ENCODE measurements at regions not wholly inside any gene's neighbourhood (a gene's known extent, or its start where the extent isn't known, plus 50 kb on each side); places are given as distances from the start of the nearest gene placed in this dataset.

DNA sequence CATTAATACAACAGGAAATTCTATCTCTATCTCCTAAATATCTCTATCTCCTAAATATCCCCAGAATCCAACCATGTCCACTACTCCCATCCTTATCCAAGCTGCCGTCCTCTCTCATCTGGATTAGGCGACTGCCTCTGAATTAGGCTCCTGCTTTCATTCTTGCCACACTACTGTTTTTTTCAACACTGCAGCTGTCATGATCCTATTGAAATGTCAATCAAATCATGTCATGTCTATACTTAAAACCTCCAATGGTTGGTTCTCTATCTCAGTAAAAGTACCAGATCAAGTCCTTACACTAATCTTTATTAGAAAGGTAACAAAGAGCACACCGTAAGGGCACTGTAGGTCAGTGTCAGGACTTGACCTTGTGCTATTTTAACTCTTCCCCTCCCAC lies 82.0 kb upstream of the NFIA start:
- TF ChIP-seq TAF1 (IDR thresholded peaks at IDR 0.05; ENCODE audit: borderline replicate concordance, low read depth, low read length), result no peak
- TF ChIP-seq POLR2AphosphoS5 (IDR thresholded peaks at IDR 0.05; ENCODE audit: low read depth, low read length), result no peak
- no peak for TF ChIP-seq POLR2A (IDR thresholded peaks at IDR 0.05; ENCODE audit: low read depth, low read length)
- no peak for FAIRE-seq
- DNase-seq (ENCODE audit: insufficient read length), result no peak

DNA sequence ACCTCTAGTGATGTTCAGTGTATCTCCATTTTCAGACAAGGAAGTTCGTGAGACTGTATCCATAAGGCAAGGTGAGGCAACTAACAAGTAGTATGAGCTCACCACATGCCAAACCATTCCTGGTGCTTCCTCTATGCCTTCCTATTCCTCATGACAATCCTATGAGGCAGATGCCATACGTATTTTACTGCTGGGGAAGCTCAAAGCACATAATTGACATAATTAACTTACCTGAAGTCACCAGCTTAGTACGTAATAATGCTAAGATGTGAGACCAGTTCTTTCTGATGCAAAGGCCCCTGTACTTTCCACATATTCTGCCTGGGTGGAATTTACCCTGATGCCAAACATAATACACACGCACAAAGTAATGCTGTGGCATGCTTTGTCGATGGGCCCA lies 83.6 kb upstream of the NFIA start:
- FAIRE-seq (no peak), DNase-seq (ENCODE audit: insufficient read length) (no peak)
- TF ChIP-seq TAF1 (IDR thresholded peaks at IDR 0.05; ENCODE audit: borderline replicate concordance, low read depth, low read length) (no peak), POLR2AphosphoS5 (IDR thresholded peaks at IDR 0.05; ENCODE audit: low read depth, low read length) (no peak), POLR2A (IDR thresholded peaks at IDR 0.05; ENCODE audit: low read depth, low read length) (no peak)

DNA sequence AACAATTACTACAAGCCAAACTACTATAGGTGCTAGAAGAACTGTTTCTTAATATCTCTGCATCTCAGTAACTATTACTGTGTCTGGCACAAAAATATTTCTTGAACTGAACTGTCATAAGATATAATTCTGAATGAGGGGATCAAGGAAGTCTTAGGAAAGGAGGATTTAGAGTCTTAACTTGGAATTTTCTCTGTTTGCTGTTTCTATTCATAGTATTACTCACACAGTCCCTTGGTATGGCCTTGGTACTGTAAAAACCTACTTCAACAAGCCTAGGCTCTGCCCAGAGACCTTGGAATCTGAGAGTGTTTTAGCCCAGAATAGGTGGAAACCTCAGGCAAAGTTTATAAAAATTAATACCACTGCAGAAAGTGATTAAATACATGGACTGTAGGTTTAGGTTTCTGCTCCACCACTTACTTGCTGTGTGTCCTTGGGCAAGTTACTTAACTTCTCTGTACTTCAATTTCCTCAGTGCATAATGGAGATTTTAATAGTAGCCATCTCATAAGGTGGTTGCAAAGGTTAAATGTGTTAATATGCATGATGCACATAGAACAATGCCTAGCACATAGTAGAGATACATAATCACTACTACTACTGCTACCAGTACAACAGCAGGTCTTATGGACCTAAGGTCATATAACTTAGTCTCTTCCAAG lies 87.4 kb upstream of the NFIA start:
- FAIRE-seq, result no peak
- DNase-seq (ENCODE audit: insufficient read length), result no peak
- TF ChIP-seq POLR2AphosphoS5 (IDR thresholded peaks at IDR 0.05; ENCODE audit: low read depth, low read length), result no peak
- TF ChIP-seq POLR2A (IDR thresholded peaks at IDR 0.05; ENCODE audit: low read depth, low read length), result no peak
- no peak for TF ChIP-seq TAF1 (IDR thresholded peaks at IDR 0.05; ENCODE audit: borderline replicate concordance, low read depth, low read length)

DNA sequence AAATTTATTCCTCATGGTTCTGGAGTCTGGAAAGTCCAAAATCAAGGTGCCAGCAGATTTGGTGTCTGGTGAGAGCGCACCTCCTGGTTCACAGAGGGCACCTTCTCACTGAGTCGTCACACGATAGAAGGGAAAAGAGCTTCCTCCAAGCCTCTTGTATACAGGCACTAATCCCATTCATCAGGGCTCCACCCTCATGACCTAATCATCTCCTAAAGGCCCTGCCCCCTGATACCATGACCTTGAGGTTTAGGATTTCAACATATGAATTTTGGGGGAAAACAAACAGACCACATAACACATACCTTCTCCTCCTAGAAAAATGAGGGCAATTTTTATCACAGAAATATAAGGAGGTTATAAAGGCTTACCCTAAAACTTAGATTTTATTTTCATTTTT lies 88.0 kb upstream of the NFIA start:
- DNase-seq (ENCODE audit: insufficient read length) (no peak), FAIRE-seq (no peak)
- TF ChIP-seq POLR2AphosphoS5 (IDR thresholded peaks at IDR 0.05; ENCODE audit: low read depth, low read length), result no peak

DNA sequence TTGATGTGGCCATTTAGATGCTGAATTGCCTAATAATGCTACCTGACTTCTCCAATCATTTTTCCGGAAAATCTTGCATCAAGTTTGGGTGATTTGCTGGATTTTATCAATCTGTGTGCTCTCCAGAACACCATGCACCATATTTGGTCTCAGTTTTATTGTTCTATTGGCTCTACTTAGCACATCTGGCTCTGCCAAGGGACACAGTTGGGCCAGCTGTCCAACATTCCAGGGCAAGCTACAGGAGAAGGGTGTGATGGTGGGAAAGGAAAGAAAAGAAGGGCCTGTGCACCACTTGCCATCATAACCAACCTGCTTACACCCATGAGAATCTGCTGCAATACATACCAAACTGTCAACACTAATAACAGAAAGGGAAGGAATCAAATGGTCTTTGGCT lies 90.2 kb upstream of the NFIA start:
- FAIRE-seq (no peak), DNase-seq (ENCODE audit: insufficient read length) (no peak)
- TF ChIP-seq POLR2AphosphoS5 (IDR thresholded peaks at IDR 0.05; ENCODE audit: low read depth, low read length) (no peak), POLR2A (IDR thresholded peaks at IDR 0.05; ENCODE audit: low read depth, low read length) (no peak), TAF1 (IDR thresholded peaks at IDR 0.05; ENCODE audit: borderline replicate concordance, low read depth, low read length) (no peak)

DNA sequence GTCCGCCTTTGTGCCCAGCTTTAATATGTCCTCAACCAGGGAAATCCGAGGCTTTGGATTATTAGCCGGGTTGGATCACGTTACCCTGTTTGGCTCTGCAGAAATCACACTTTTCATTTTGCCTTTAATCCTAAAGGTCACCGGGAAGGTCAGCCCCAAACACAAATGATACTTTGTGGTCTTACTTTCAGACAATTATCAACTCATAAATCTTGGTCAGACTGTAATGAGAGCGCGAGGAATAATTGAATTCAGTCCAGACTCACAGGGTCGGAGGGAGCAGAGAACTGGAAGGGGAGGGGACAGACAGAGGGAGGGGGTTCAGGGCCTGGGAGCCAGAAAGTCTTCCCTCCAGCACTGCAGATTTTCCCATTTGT lies 91.7 kb upstream of the NFIA start:
- no peak for DNase-seq (ENCODE audit: insufficient read length)
- no peak for TF ChIP-seq POLR2AphosphoS5 (IDR thresholded peaks at IDR 0.05; ENCODE audit: low read depth, low read length)
- no peak for TF ChIP-seq POLR2A (IDR thresholded peaks at IDR 0.05; ENCODE audit: low read depth, low read length)
- TF ChIP-seq TAF1 (IDR thresholded peaks at IDR 0.05; ENCODE audit: borderline replicate concordance, low read depth, low read length), result no peak
- FAIRE-seq, result no peak

DNA sequence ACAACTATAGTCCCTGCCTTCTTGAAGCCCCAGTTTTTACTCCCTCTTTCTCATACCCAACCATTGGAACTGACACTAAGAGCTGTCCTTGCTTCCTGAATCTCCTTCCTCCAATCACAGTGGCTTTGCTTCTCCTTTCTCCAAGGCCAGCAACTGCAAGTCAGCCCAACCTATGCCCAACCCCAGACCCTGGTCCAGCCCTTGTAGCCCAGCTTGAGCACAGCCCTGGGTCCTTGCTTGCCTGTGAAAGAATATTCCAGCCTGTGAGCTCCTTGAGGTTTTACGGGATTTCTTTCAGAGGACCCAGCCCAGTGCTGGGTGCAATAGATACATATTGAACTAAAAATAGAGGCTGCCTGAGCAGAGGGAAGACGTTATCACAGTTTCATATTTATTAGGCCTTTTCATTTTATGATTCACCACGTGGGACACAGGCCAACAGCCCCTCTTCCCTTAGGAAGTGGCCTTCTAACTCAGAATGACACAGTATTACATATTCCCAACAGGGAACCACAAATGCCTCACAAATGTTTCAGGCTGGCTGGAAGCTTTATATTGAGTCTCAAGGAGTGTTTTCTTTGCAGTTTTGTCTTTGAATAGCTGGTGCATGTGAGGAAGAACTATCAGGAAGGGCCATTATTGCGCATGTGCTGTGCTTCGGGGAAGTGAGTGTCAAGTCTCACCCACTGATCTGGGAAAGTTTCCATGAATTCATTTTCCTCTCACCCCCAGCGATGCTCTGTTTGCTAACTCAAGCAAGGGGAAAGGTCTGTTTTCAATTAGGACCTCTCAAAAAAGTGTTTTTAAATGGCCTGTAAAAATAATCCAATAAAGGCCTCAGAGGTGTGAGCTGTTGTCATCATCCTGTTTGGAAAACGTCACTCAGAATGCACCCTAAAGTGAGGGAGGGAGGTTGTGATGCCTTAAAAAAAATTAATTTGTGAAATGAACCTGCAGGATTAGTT lies 92.3 kb upstream of the NFIA start:
- FAIRE-seq (no peak), DNase-seq (ENCODE audit: insufficient read length) (no peak)
- no peak for TF ChIP-seq TAF1 (IDR thresholded peaks at IDR 0.05; ENCODE audit: borderline replicate concordance, low read depth, low read length)
- no peak for TF ChIP-seq POLR2A (IDR thresholded peaks at IDR 0.05; ENCODE audit: low read depth, low read length)
- TF ChIP-seq POLR2AphosphoS5 (IDR thresholded peaks at IDR 0.05; ENCODE audit: low read depth, low read length), result no peak

DNA sequence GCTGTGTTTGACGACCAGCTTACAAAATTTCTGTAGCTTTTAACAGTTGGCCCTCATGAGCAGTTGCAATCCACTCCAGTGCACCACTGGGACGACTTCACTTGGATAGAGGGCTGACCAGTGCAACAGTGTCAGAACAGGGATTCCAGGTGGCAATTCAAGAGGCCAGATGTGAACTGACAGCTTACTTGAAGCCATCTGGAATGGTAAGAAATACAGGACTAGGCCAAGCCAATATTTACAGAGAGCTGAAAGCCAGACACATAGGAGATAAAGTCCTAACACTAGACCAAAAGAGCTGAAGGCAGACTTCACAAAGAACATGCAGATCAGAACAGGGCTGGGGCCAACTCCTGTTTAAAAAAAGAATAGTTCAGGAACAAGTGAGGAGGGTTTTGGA lies 93.5 kb upstream of the NFIA start:
- DNase-seq (ENCODE audit: insufficient read length), result no peak
- TF ChIP-seq TAF1 (IDR thresholded peaks at IDR 0.05; ENCODE audit: borderline replicate concordance, low read depth, low read length) (no peak), POLR2A (IDR thresholded peaks at IDR 0.05; ENCODE audit: low read depth, low read length) (no peak), POLR2AphosphoS5 (IDR thresholded peaks at IDR 0.05; ENCODE audit: low read depth, low read length) (no peak)
- no peak for FAIRE-seq

DNA sequence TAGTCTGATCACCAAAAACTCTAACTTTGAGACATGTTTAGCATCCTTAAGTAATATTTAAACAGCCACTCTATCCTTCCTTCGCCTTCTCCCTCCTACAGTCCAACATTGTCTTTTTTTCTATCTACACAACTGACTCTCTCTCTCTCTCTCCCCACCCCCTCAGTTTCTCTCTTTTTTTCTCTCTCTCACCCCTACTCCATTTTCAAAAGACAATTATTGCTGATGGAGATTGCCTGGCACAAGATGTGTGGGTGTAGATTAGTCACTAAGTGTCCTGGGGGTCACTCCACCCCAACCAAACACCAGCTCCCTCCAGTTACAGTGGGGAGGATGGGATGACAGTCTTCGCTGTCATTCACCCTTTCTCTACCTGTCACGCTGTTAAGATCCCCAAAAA lies 94.5 kb upstream of the NFIA start:
- FAIRE-seq (no peak), DNase-seq (ENCODE audit: insufficient read length) (no peak)
- no peak for TF ChIP-seq TAF1 (IDR thresholded peaks at IDR 0.05; ENCODE audit: borderline replicate concordance, low read depth, low read length)
- no peak for TF ChIP-seq POLR2A (IDR thresholded peaks at IDR 0.05; ENCODE audit: low read depth, low read length)
- TF ChIP-seq POLR2AphosphoS5 (IDR thresholded peaks at IDR 0.05; ENCODE audit: low read depth, low read length), result no peak

DNA sequence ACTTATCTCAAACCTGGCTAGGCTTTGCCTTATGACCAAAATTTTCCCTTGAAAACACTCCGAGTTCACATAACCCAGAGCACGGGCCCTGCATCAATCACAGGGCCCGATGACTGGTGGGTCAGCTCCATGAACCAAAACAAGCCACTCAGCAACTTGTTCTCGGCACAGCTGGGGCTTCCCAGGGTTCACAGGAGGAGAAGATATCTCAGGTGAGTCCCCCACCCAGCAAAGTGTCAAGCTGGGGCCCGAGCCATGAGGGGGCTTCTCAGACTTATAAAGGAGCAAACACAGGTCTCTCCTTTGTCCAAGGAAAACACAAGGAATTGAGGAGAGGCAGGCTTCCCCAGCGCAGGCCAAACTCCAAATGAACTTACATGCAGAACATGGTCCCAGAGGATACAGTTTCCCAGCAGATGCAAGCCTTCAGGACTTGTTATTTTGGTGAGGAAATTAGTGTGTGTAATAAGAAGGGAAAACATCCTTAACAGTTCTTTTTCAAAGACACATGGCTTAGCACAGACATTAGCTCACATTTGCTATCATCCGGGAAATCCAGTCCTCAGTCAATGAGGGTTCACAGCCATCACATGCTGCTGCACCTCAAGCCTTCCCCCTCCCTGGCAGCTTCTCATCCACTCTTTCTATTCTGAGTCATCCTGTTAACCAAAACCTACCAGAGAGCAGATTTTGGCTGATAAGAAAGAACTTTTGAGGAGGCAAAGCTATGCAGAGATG lies 98.1 kb upstream of the NFIA start:
- DNase-seq (ENCODE audit: insufficient read length) (no peak), FAIRE-seq (no peak)
- TF ChIP-seq TAF1 (IDR thresholded peaks at IDR 0.05; ENCODE audit: borderline replicate concordance, low read depth, low read length) (no peak), POLR2AphosphoS5 (IDR thresholded peaks at IDR 0.05; ENCODE audit: low read depth, low read length) (no peak), POLR2A (IDR thresholded peaks at IDR 0.05; ENCODE audit: low read depth, low read length) (no peak)

DNA sequence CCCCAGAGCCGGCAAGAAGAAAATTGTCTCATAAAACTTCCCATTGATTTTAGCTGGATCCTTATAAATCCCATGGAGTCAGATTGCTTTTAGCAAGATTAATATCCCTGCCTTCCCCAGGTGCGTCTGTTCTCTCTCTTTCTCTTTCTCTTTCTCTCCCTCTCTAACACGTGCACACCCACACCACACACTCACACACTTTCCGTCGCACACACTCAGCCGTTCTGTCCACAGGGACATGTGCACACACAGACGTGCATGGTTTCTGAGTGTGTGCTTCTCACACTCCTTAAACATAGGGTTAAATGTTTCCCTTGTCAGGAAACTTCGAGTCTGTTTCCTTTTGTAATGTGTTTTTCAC lies 98.7 kb upstream of the NFIA start:
- no peak for TF ChIP-seq POLR2A (IDR thresholded peaks at IDR 0.05; ENCODE audit: low read depth, low read length)
- TF ChIP-seq POLR2AphosphoS5 (IDR thresholded peaks at IDR 0.05; ENCODE audit: low read depth, low read length), result no peak
- FAIRE-seq (no peak), DNase-seq (ENCODE audit: insufficient read length) (no peak)

DNA sequence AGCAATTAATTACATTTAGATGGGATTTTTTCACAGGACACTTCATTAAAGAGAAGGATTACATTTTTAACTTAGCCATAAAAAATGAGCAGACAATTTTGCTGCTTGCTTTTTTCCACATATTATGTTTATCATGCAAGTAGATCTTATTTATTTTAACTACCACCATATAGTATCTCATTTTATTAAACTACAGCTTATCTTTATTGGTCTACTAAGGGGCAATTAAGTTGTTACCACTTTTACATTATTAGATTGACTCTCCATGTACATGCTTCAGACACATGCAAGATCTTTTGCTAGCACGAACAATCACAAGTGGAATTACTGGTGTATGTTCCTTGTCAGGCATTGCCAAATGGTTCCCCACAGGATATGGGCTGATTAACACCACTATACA lies 99.8 kb upstream of the NFIA start:
- FAIRE-seq (no peak), DNase-seq (ENCODE audit: insufficient read length) (no peak)
- TF ChIP-seq POLR2AphosphoS5 (IDR thresholded peaks at IDR 0.05; ENCODE audit: low read depth, low read length) (no peak), POLR2A (IDR thresholded peaks at IDR 0.05; ENCODE audit: low read depth, low read length) (no peak), TAF1 (IDR thresholded peaks at IDR 0.05; ENCODE audit: borderline replicate concordance, low read depth, low read length) (no peak)

Measured in GM12892 (cell line).